ENCODE measurements at regions not wholly inside any gene's neighbourhood (a gene's known extent, or its start where the extent isn't known, plus 50 kb on each side); places are given as distances from the start of the nearest gene placed in this dataset.

DNA sequence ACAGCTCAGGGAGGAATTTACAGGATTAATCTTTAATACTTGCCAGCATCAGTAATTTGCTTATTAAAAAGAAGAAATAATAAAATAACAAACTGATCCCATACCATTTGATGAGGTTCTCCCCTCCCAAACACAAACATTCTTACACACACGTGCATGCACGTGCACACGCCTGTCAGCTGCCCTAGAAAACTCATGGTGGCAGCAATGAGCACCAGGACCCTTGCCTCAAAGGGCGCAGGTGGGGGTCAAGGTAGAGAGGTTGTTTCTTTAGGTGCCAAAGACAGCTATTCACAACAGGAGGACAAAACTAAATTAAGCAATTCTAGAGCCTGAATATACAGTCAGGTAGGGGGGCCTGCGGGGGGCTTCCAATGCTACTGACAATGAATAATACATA is 219.3 kb downstream of the BUD13 start:
- no peak for DNase-seq

DNA sequence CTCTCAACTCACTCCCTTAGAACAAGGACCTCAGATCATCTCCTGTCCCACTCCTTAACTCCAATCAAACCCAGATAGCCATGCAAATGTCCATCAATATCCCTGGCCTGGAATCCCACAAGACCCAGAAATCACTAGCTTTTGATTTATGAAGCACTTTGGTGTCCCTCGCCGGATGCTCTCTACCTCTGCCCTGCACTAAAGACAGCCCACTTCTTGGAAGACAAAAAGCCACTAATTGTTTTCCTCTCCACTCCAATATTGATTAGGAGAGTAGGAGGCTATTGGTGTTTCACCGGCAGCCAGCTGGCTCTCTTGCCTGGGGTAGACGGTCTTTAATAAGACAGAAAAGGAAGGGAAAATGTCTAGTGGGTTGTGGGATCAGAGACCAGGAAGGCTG is 221.2 kb downstream of the BUD13 start:
- no peak for DNase-seq

DNA sequence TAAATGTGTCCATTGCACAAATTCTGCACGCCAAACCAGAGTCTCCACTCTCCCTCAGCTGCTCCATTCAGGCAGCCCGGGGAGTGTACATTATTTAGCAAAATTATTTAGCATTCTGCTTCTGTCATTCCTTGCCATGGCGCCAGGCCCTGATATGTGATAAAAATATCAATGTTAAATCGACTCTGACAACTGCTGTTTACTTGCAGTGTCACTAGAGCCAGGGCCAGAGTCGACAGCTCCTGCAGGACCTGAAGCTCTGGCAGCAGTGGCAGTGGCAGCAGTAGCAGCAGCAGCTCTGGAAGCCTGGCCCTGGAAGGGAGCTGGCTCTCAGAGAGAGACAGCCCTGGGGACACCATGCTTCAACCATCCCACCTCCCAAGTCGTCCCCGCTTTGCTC is 224.5 kb downstream of the BUD13 start:
- no peak for DNase-seq

DNA sequence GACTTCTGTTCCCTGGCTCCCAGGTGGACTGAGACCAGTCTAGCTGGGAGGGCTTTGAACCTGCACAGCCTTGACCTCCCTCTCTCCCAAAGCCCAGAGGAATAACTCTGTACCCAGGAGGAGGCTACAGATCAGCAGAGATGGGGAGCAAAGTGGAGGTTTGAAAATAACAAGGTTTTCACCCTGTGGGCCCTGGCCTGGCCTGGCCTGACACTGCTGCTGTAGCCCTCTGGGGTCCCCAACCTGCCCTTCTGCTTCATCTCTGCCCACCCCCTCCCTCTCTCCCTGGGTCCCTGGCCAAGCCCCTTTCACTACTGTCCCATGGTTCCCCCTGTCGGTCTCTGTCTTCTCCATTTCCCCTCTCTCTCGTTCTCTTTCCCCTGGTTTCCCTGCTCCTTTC is 225.2 kb downstream of the BUD13 start:
- DNase-seq = no peak

DNA sequence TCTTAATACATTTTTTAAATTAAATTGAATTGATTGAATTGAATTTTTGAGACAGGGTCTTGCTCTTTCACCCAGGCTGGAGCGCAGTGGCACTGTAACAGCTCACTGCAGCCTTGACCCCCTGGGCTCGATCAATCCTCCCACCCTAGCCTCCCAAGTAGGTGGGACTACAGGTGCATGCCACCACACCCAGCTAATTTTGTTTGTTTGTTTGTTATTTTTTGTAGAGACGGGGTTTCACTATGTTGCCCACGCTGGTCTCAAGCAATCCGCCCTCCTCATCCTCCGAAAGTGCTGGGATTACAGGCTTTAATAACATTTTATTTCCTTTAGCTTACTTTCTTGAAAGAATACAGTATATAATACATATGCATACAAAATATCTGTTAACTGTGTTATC is 226.9 kb downstream of the BUD13 start:
- no peak for DNase-seq

DNA sequence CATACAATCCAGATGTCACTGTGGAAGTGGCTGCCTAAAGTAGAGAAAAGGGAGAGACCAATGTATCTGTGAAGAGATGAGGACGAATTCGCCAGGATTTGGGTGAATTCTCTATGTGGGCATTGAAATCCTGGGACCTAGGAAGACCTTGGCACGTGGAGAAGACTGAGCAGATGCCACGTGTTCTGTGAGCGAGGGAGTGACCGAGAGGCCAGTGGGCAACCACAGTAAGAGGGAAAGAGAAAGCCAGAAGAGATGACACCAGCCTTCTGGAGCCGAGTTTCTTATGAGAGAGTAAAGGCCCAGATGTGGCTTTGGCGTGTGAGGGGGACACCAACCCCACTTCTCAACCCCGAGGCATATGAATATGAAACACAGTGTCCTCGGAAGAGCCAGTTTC is 228.1 kb downstream of the BUD13 start:
- no peak for DNase-seq

DNA sequence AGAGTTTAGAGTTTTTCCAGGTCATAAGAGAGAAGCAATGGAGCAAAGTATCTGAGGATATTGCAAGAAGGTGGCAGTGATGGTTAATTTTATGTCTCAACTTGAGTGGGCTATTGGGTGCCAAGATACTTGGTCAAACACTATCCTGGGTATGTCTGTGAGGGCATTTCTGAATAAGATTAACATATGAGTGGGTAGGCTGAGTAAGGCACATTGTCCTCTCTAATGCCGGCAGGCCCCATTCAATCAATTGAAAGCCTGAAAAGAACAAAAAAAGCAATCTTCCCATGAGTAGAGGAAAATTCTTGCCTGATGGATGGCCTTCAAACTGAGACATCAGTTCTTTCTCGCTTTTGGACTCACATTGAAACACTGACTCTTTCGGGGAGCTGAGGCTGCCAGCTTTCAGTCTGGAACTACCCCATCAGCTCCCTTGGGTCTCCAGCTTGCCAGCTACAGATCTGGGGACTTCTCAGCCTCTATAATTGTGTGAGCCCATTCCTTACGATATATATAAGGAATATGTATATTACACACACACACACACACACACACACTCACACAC is 228.8 kb downstream of the BUD13 start:
- DNase-seq = no peak

DNA sequence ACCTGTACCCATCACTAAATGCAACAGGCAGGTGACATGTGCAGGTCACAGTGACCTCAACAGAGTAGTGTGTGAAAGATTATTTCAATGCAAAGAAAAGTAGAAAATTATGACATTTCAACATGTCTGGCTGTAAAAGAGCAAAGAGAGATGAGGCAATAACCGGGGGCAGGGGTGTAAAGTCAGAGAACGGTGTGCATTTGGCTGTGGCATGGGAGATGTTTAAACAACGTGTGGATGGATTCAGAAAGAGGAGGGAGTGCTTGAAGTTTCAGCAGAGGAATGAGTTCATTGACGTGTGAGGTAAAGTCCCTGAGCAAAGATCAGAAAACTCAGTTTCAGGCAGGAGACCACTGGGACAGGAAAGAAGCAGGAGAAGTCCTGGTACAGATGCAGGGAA is 229.7 kb downstream of the BUD13 start:
- DNase-seq = no peak

DNA sequence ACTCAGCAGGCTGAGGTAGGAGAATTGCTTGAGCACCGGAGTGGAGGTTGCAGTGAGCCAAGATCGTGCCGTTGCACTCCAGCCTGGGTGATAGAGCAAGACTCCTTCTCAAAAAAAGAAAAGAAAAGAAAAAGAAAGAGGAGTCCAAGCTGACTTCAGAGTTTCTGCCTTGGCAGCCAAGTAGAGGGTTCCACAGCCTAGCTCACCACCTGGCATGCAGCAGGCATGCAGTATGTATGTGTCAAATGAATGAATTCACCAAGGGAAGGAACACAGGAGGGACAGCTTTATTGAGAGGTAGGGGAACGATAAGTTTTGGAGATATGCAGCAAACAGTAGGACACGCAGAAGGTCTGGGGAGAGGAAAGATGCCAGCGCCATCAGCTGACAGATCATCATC is 230.4 kb downstream of the BUD13 start:
- DNase-seq = no peak

DNA sequence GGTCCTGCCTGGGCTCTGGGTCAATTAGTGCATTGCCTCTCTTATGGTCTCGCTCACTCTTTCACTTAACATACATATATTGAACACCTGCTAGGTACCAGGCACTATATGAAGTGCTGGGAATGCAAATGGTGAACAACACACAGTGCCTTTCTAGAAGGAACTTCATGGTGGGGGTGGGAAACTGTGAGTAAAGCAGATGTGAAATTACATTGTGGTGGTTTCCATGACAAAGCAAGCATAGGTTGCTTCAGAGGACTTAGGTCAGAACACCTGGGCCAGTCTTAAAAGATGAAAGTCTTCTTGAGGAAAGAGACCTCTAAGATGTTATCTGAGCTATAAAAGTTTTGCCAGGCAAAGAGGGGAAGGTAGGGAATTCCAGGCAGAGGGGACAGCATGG is 231.3 kb downstream of the BUD13 start:
- DNase-seq = no peak

DNA sequence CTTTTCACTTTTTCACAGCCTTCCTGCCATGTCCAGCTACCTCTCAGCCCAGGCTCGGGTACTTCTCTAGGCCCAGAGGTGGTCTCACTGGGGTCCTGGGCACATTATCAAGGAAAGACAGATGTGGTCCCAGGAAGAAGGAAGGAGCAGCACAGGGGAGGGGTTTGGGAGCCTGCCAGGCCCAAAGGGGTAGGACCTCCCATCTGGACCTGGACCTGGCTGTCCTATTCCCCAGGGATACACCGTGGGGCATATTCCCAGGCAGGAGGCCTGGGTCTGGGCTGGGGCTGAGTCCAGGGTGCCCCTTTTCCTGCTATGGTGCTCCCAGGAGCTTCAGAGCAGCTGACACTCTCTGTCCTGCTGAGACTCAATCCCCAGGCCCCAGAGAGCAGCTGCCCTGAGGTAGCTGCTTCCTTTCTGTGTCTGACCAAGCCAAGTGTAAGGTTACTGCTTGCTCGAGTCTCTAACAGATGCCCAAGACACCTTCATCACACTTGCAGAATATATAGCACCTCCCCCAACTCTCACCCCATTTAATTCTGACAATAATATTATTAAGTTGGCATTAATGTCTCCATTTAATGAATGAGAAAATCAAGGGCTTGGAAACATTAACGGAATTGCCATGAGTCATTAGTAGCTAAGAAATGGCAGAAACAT is 232.0 kb downstream of the BUD13 start:
- DNase-seq = no peak

DNA sequence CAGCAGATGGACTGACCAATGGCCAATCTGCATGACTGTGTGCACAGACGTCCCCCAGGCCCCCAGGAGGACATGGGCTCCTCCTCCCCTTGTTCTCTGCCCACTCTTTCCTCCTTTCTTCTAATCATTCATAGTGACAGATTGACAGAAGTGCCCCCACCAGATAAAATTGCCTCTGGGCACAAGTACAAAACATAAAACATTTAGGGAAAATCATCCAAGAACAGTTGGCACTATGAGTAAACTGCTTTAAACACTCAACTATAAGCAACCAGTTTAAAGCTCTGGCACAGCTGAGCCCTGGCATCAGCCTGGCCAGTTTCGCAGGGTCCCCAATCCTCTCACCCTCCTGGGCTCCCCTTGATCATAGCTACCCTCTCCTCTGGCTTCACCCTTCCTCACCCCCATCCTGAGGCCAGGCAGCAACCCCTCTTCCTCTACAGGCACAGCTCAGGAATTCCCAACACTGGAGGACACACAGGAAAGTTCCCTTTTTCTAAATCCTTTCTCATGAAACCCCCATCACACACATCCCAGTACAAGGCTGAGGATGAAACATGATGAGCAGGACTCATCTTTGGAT is 232.9 kb downstream of the BUD13 start:
- DNase-seq = no peak

DNA sequence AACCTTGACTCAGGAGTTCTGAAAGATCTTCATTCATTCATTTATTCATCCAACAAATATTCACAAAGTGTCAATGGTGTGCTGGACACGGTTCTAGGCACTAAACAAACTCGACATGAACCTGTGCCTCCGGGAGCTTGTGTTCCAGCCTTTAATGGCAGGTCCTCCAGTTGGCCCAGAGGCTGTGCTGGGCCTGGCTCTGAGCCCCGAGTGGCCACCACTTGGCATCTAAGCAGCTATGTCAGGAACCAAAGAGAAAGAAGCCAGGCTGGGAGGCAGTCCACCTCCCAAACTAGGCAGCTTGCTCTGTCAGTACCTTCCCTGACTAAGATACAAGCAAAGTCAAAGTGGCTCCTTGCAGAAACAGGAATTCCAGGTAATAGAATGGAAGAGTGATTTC is 233.6 kb downstream of the BUD13 start:
- no peak for DNase-seq

DNA sequence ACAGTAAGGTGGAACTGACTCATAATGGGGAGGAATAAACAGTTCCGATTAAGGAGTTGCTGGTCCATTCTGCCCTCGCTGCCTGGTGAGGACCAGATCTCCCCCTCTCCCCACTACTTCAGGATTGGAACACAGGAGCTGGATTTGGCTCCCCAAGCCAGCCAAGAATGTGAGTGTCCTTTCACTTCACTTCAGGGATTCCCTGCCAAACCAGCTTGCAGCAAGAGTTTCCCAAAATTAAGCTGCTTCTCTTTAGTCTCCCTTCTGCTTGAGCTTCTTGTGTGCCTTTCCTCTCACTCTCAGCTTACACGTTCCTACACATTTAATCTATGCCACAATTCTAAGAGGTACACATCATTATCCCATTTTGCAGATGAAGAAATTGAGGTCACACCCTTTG is 234.1 kb downstream of the BUD13 start:
- no peak for DNase-seq

DNA sequence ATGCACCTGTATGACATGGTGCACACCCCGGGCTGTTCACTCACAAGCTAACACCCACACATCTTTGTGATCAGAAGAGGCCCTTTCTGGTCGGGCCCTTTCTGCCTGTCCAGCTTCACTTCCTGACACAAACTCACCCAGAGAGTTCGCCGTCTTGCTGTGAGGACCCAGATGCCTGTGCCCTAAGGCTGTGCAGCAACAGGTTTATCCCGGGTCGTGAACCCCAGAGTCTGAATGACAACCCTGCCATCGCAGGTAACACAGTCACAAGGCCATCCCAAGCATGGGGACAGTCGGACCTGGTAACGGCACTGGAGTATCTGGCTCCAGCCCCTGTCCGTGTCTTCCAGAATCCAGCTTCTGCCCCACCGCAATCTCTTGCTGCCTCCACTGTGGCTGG is 235.1 kb downstream of the BUD13 start:
- no peak for DNase-seq

DNA sequence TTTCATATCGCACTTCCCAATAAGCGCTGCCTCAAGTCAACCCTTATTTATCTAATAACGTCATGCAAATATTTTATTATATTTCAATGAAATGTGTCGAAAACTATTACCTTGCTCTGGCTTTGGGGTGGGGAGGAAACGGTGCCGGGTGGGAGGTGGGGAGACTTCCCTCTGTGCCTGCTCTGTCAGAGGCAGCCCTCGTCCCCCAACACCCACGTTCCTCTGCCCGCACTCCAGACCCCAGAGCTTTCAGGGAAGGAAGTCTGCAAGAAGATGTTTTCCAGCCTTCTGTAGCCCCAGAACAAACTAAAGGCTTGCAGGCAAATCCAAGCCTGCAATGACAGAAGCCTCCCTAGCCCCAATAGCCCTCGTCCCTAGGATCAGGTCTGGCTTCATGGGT is 235.7 kb downstream of the BUD13 start:
- DNase-seq = no peak

DNA sequence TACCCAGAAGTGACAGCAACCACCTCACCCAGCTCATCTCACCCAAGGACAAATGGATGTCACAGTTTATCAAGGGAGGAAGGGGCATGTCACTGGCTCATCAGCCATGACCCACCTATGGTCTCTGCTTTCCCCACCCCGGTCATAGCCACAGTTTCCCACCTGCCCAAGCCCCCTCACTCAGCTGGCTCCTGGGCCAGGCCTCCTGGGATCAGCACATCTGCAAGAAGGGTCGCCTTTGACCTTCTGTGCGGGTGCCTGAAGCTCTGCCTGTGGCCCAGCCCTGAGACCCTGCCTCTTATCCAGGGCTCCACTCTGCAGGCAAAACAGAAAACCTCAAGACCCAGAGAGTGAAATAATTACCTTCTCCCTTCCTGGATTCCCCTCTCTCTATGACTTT is 236.4 kb downstream of the BUD13 start:
- DNase-seq = no peak

DNA sequence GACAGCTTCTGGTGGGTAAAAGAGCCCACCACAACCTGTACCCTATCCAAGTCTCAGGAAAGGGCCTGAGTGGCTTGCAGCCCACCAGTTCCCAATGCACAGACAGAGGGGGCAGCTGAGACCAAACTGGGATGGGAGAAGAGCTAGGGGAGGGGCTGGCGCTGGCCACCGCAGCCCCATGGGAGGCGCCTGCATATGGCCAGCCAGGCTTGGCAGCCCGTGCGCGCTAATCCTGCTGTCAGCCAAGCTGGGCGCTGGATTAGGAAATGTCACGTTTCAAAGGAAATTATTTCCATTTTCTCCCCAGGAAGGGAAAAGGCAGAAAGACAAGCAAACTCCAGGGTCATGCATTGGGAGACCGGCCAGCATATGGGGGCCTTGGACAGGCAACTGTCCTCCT is 236.8 kb downstream of the BUD13 start:
- no peak for DNase-seq

DNA sequence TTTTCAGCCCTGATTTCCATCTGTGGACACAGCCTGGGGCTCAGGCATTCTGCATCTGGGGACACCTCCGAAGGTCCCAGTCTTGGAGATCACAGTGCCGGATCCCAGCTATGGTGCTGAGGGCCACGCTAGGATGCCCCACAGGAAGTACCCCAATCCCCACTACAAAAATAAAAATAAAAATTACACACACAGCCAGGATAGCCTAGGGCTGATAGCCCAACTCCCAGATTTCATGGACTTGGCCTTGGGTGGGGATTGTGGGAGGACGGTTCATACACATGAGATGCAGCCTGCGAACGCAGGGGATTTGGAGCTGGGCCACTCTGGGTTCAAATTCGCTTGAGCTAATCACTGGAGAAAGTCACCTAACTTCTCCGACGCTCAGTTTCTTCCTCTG is 237.7 kb downstream of the BUD13 start:
- no peak for DNase-seq

DNA sequence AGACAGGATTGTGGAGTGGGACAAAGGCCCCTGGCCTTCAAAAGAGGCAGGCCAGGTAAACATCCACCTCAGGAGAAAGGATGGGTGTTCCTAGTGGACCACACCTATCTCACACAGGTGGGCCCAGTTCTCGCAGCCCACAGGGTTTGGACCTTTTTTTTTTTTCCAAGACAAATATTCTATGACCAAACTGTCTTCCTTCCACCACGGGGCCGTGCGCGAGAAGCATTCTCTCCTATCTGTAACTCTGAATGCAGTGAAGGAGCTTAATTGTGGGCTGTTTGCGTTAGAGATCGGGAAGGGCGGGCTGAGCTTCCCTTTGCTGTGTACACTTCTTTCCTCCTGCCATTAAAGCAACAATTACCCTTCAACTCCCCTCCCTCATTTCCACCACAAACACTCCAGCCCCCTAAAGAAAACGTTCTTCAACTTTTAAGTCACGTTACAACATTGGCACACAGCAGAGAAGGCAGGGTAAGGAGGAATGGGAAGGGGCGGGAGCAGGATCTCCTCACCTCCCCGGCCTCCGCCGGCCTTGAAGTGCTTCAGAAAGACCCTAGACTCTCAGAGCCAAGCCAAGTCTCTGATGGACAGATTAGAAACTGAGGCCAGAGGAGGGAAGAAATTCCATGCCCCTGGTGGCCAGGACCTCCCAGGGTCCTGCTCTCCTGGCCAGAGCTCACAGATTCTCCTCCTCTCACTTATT is 238.4 kb downstream of the BUD13 start:
- DNase-seq = no peak

DNA sequence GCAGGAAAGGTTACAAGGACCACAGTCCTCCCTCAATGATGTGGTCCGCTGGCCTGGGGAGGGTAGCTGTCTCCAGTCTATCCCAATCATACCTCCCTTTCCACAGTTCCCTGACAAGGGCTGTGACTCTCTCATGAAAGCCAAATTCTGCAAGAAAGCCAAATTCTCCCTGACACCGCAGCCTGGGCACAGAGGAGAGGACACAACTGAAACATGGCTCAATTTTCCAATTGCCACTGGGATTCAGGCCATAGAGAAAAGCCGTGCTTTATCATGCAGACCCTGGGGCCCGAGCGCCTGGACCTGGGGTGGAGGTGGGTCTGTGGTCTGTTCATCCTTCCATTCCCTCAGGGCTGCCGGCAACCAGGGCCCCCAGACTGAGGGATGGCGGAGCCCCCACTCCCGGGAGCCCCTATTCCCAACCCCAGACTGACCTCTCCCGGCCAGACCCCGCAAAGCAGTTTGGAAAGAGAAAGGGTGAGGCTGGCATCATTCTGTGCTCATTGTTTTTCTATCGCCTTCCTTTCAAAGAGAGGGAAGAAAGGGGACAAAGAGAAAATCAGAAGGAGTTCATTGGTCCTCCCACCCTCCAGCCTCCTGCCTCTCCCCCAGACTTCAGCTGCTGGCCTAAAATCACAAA is 239.5 kb downstream of the BUD13 start:
- no peak for DNase-seq

DNA sequence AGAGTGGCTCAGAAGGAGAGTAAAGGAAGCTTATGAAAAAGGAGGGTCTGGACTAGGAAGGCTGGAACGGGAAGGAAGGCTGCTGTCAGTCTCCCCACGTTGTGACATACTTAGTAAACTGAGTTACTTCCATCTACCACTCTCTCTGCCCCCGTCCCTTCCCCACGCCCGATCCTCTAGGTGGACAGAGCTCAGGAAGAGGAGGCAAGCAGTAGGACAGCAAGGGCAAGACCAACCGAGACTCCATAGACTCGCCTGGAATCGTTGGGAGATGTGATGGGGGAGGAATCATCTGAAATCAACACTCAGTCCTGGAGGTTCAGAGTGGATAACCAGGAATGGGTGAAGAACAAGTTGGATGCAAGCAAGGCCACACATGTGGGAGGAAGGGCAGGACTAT is 240.7 kb downstream of the BUD13 start:
- DNase-seq = no peak

DNA sequence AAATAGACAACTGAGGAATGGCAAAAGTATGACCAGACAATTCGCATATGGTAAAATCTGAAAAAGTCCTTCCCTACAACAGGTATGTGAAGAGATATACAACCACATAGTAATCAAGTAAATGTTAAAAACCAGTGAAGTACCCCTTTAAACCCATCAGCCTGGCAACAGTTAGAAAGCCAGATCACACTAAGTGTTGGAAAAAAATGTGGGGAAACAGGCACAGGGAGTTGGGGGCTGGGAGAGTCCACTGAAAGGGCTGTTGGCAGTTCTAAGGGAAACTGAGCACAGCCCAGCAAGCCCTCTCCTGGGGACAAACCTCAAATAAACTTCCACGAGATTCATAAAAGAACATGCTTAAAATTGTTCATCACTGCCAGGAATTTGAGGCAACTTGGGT is 242.1 kb downstream of the BUD13 start:
- DNase-seq = no peak

DNA sequence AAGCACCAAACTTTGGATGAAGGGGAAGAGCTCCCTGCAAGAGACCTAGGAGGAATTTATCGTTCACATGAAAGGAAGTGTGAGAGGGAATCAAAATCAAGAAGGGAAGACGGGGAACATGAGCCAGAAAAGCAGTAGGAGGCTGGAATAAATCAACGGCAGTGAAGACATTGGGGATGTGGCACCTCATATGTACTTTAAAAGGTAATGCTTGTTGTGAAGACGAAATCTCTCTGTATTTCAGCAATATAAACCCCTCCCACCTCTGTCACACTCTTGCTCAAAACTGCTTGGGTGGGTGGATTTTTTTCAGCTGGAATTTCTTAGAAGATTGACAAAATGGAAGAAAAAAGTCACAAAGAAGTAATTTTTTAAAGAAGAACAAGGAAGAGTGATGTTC is 243.5 kb downstream of the BUD13 start:
- no peak for DNase-seq

Measured in activated CD8-positive, alpha-beta memory T cell treated with anti-CD3 and anti-CD28 coated beads for 24 hours (primary cell).